OCI-LY7 (cell line): ENCODE measurements at regions not wholly inside any gene's neighbourhood (a gene's known extent, or its start where the extent isn't known, plus 50 kb on each side); places are given as distances from the start of the nearest gene placed in this dataset.

ENCODE experiments used
- BruUV-seq: library from RNA; stranded (reverse); fragments of 400-500 nt; replicated peaks from 2 replicates; lab custom pipeline; 2021; lab: Mats Ljungman, UMichigan
- CTCF ChIA-PET: fragments of 300-600 bp; sonication (Branson Sonifier 250); formaldehyde crosslinking; loops from one replicate; lab custom pipeline; 2022; ENCODE audit warnings: antibody characterized with exemption; ENCODE audit not compliant: unreplicated experiment; lab: Charles Lee
- POLR2A ChIA-PET: fragments of 300-600 bp; sonication (Branson Sonifier 250); formaldehyde crosslinking; loops from one replicate; lab custom pipeline; 2022; ENCODE audit warnings: antibody characterized with exemption; lab: Charles Lee
- DNase-seq: peaks from one replicate; pipeline ENCODE4 v3.0.0-alpha.2; 2015; ENCODE audit warnings: low spot score
- H2AFZ ChIP-seq: fragments of 200-600 bp; sonication (generic), shearing (Covaris generic); 2 replicates; pipeline ENCODE4 v1.6.1; 2014; ENCODE audit warnings: mild to moderate bottlenecking, antibody characterized with exemption, low read length, moderate library complexity
- H3K27ac ChIP-seq: fragments of 200-600 bp; sonication (generic); 2 replicates; pipeline ENCODE4 v1.5.1; 2014; ENCODE audit warnings: mixed run types, low read depth, mild to moderate bottlenecking, moderate library complexity, low read length, inconsistent platforms; ENCODE audit not compliant: poor library complexity, severe bottlenecking
- H3K36me3 ChIP-seq: fragments of 200-600 bp; sonication (generic); 2 replicates; pipeline ENCODE4 v1.6.1; 2014; ENCODE audit warnings: mild to moderate bottlenecking, antibody characterized with exemption, low read length, moderate library complexity, mixed read lengths; ENCODE audit not compliant: insufficient read depth
- H3K4me1 ChIP-seq: fragments of 200-600 bp; sonication (generic); 2 replicates; pipeline ENCODE4 v1.5.1; 2014; ENCODE audit warnings: mild to moderate bottlenecking, low read length; ENCODE audit not compliant: insufficient read depth, poor library complexity, severe bottlenecking
- H3K4me2 ChIP-seq: fragments of 200-600 bp; sonication (generic); 2 replicates; pipeline ENCODE4 v1.6.1; 2014; ENCODE audit warnings: mild to moderate bottlenecking, low read length
- H3K4me3 ChIP-seq: fragments of 200-600 bp; sonication (generic); 2 replicates; pipeline ENCODE4 v1.5.1; 2014; ENCODE audit warnings: mild to moderate bottlenecking, low read depth, low read length; ENCODE audit not compliant: poor library complexity, severe bottlenecking
- H3K79me2 ChIP-seq: fragments of 200-600 bp; sonication (generic); 2 replicates; pipeline ENCODE4 v1.6.1; 2016; ENCODE audit warnings: low read depth, mild to moderate bottlenecking, low read length, moderate library complexity, mixed read lengths; ENCODE audit not compliant: insufficient read depth
- H3K9me2 ChIP-seq: fragments of 200-600 bp; sonication (generic); 2 replicates; pipeline ENCODE4 v1.6.1; 2016; ENCODE audit warnings: mild to moderate bottlenecking, low read length, mixed read lengths; ENCODE audit not compliant: insufficient read depth
- H3K9me3 ChIP-seq: fragments of 200-600 bp; sonication (generic); 2 replicates; pipeline ENCODE4 v1.6.1; 2014; ENCODE audit warnings: mild to moderate bottlenecking, mixed run types, low read length, mixed read lengths
- H4K20me1 ChIP-seq: fragments of 200-600 bp; sonication (generic); 2 replicates; pipeline ENCODE4 v1.6.1; 2014; ENCODE audit warnings: mild to moderate bottlenecking, antibody characterized with exemption, low read length, moderate library complexity, mixed read lengths; ENCODE audit not compliant: insufficient read depth
- CTCF ChIP-seq: fragments of 200-600 bp; sonication (generic); conservative IDR thresholded peaks from 2 replicates; pipeline ENCODE4 v1.5.1; 2014; ENCODE audit warnings: mild to moderate bottlenecking, antibody characterized with exemption, low read length, moderate library complexity, mixed read lengths
- EZH2phosphoT487 ChIP-seq: fragments of 200-600 bp; sonication (generic); IDR thresholded peaks from 2 replicates; pipeline ENCODE4 v1.6.1; 2018; ENCODE audit warnings: low read depth, borderline replicate concordance, mild to moderate bottlenecking, mixed run types, antibody characterized with exemption, low read length, moderate library complexity, mixed read lengths
- intact Hi-C: fragments of 100-400 bp; cut with micrococcal nuclease; formaldehyde crosslinking; loops from one replicate; pipeline ENCODE4 v1.10.0; 2022; ENCODE audit not compliant: unreplicated experiment

GRCh38 chr3:14278799-14279625 lies 100.4 kb downstream of the LSM3 start:
- H3K9me2 ChIP-seq: no peaks in the 10 kb centered on the region

GRCh38 chr3:14279626-14280061 lies 101.0 kb downstream of the LSM3 start:
- intact Hi-C loops: loop anchor here (5.0 kb wide), 1 partner anchor 123 kb away; the partner anchor contains the start of gene SLC6A6
- CTCF ChIA-PET: interaction anchor here (1.2 kb wide), 1 partner anchor 14 kb away, joined by 3 read pairs; no protein-coding TSS in a partner anchor
- Histone ChIP-seq H3K9me3 (no peaks in the 10 kb centered on the region), H3K4me3 (no peak overlapping the region), H3K4me1 (peaks cover 13% of the 10 kb centered on the region), H3K27ac (no peak overlapping the region), H3K9me2 (no peaks in the 10 kb centered on the region), H3K36me3 (no peaks in the 10 kb centered on the region), H4K20me1 (no peaks in the 10 kb centered on the region), H3K4me2 (no peak overlapping the region), H2AFZ (no peak overlapping the region), H3K79me2 (no peaks in the 10 kb centered on the region)
- no TSS peak for BruUV-seq
- TF ChIP-seq EZH2phosphoT487: no peak
- TF ChIP-seq CTCF: no peak
- POLR2A ChIA-PET: interaction anchor here (0.6 to 1.6 kb wide), 3 partner anchors 9 to 237 kb away, joined by 4 to 6 read pairs (median 5); no protein-coding TSS in a partner anchor
- DNase-seq: no peak

More at GRCh38 chr3:14278799-14279625, 100.4 kb downstream of the LSM3 start:
- DNase-seq: no peak
- no TSS peak for BruUV-seq
- Histone ChIP-seq H3K36me3 (no peaks in the 10 kb centered on the region), H3K9me3 (no peaks in the 10 kb centered on the region), H3K4me2 (no peak overlapping the region), H4K20me1 (no peaks in the 10 kb centered on the region), H3K4me1 (peaks cover 16% of the 10 kb centered on the region), H3K27ac (no peak overlapping the region), H3K4me3 (no peak overlapping the region), H2AFZ (no peak overlapping the region), H3K79me2 (no peaks in the 10 kb centered on the region)
- intact Hi-C loops: loop anchor here (5.0 kb wide), 1 partner anchor 123 kb away; the partner anchor contains the start of gene SLC6A6
- CTCF ChIA-PET: interaction anchor here (1.2 kb wide), 1 partner anchor 13 kb away, joined by 3 read pairs; no protein-coding TSS in a partner anchor
- POLR2A ChIA-PET: interaction anchor here (0.6 to 1.6 kb wide), 3 partner anchors 9 to 238 kb away, joined by 4 to 6 read pairs (median 5); no protein-coding TSS in a partner anchor
- TF ChIP-seq CTCF (0 out of 2 replicates have a peak, but pooled peaks have one; percentile 18), EZH2phosphoT487 (no peak)
